GM12865 (cell line): ENCODE measurements at regions not wholly inside any gene's neighbourhood (a gene's known extent, or its start where the extent isn't known, plus 50 kb on each side); places are given as distances from the start of the nearest gene placed in this dataset.

Source experiments
- DNase-seq: peaks from one replicate; pipeline ENCODE4 v3.0.0; 2010; ENCODE audit warnings: low read depth
- H3K4me3 ChIP-seq: 2 replicates; pipeline ENCODE4 v1.5.1; 2011; ENCODE audit warnings: mild to moderate bottlenecking, low read depth, low read length, control low read depth
- CTCF ChIP-seq: IDR thresholded peaks from 2 replicates; pipeline ENCODE4 v1.5.1; 2011; ENCODE audit warnings: low read length, control low read depth, low read depth, inconsistent platforms; ENCODE audit not compliant: insufficient read depth; ENCODE audit errors: missing control alignments

- H3K4me3 ChIP-seq: no peak overlapping the region
- no peak for DNase-seq
These were observed 432.8 kb upstream of the SYT4 start for GRCh38 chr18:43710135-43710534.

GRCh38 chr18:43714343-43715010, 437.2 kb upstream of the SYT4 start:
- TF ChIP-seq CTCF: no peak
- no peak for DNase-seq
- H3K4me3 ChIP-seq: no peak overlapping the region

More at GRCh38 chr18:43710135-43710534, 432.8 kb upstream of the SYT4 start:
- TF ChIP-seq CTCF: no peak

- no peak for DNase-seq
- H3K4me3 ChIP-seq: no peak overlapping the region
- no peak for TF ChIP-seq CTCF
These were observed 442.0 kb upstream of the SYT4 start for GRCh38 chr18:43719267-43719795.

GRCh38 chr18:43720041-43720440, 442.8 kb upstream of the SYT4 start:
- no peak for TF ChIP-seq CTCF
- no peak for DNase-seq
- no peak overlapping the region for H3K4me3 ChIP-seq

- H3K4me3 ChIP-seq: no peak overlapping the region
- TF ChIP-seq CTCF: no peak
- DNase-seq: no peak
These were observed 458.3 kb upstream of the SYT4 start for GRCh38 chr18:43735570-43735969.

GRCh38 chr18:43744960-43745745, 467.9 kb upstream of the SYT4 start:
- no peak for TF ChIP-seq CTCF
- DNase-seq: no peak
- H3K4me3 ChIP-seq: no peak overlapping the region
